CD14-positive monocyte (primary cell): ENCODE measurements at regions not wholly inside any gene's neighbourhood (a gene's known extent, or its start where the extent isn't known, plus 50 kb on each side); places are given as distances from the start of the nearest gene placed in this dataset.

Experiments used
- DNase-seq, 3 donors: peaks; one replicate each; pipeline ENCODE4 v3.0.0-alpha.2; 2011 to 2022
- H2AFZ ChIP-seq: 2 replicates; pipeline ENCODE4 v1.6.0; 2012; ENCODE audit warnings: mild to moderate bottlenecking, low read depth, low read length, inconsistent platforms; ENCODE audit not compliant: insufficient read depth, poor library complexity, severe bottlenecking
- H3K27ac ChIP-seq, 2 donors: 1 replicate in 1 of 2; 2 replicates in 1 of 2; pipeline ENCODE4 v1.5.1; 2012 to 2013; ENCODE audit warnings: low read length in 2 of 2, control low read depth in 1 of 2, inconsistent platforms in 1 of 2, low read depth in 1 of 2, mild to moderate bottlenecking in 1 of 2
- H3K27me3 ChIP-seq, 2 donors: one replicate each; pipeline versions ENCODE4 v1.6.0 to v1.6.1; 2011 to 2013; ENCODE audit warnings: low read length in 2 of 2; ENCODE audit not compliant: control insufficient read depth in 2 of 2, insufficient read depth in 2 of 2
- H3K36me3 ChIP-seq, 2 donors: replicated peaks in 1 of 2; 1 replicate in 1 of 2; 2 replicates in 1 of 2; pipeline versions ENCODE4 v1.5.1 to v1.6.1; 2012 to 2013; ENCODE audit warnings: low read length in 2 of 2, control low read depth in 1 of 2, inconsistent platforms in 1 of 2, mild to moderate bottlenecking in 1 of 2; ENCODE audit not compliant: insufficient read depth in 2 of 2, control insufficient read depth in 1 of 2
- H3K4me1 ChIP-seq, 2 donors: 1 replicate in 1 of 2; 2 replicates in 1 of 2; pipeline versions ENCODE4 v1.5.1 to v1.6.1; 2012 to 2013; ENCODE audit warnings: low read length in 2 of 2, control low read depth in 1 of 2, inconsistent platforms in 1 of 2, mild to moderate bottlenecking in 1 of 2, moderate library complexity in 1 of 2; ENCODE audit not compliant: insufficient read depth in 2 of 2, control insufficient read depth in 1 of 2
- H3K4me2 ChIP-seq: replicated peaks from 2 replicates; pipeline ENCODE3; 2012; ENCODE audit warnings: low read length, moderate library complexity, mild to moderate bottlenecking; ENCODE audit not compliant: poor library complexity, severe bottlenecking; ENCODE audit errors: extremely low read depth
- H3K4me3 ChIP-seq, 3 experiments: fragments of 200-600 bp in 1 of 3; sonication (generic) in 1 of 3; replicated peaks in 1 of 3; 1 replicate in 2 of 3; 2 replicates in 1 of 3; pipeline ENCODE4 v1.5.1; 2011 to 2013; ENCODE audit warnings: low read length in 3 of 3, mild to moderate bottlenecking in 3 of 3, control low read depth in 2 of 3, low read depth in 2 of 3, inconsistent platforms in 1 of 3, moderate library complexity in 1 of 3
- H3K79me2 ChIP-seq: 2 replicates; pipeline ENCODE4 v1.6.0; 2012; ENCODE audit warnings: mild to moderate bottlenecking, control low read depth, inconsistent platforms, low read length, moderate library complexity; ENCODE audit not compliant: insufficient read depth
- H3K9ac ChIP-seq: 2 replicates; pipeline ENCODE4 v1.6.0; 2017; ENCODE audit warnings: low read length, mild to moderate bottlenecking; ENCODE audit not compliant: insufficient read depth, poor library complexity, severe bottlenecking
- H3K9me3 ChIP-seq, 2 donors: replicated peaks in 1 of 2; 1 replicate in 1 of 2; 2 replicates in 1 of 2; pipeline versions ENCODE4 v1.5.1 to v1.6.1; 2012 to 2013; ENCODE audit warnings: low read length in 2 of 2, control low read depth in 1 of 2; ENCODE audit not compliant: control insufficient read depth in 1 of 2, insufficient read depth in 1 of 2
- H4K20me1 ChIP-seq: 2 replicates; pipeline ENCODE4 v1.6.0; 2012; ENCODE audit warnings: mild to moderate bottlenecking, low read length, control low read depth, moderate library complexity; ENCODE audit not compliant: insufficient read depth
- H3K27ac Mint-ChIP-seq, 7 donors: one replicate each; pipeline ENCODE4 v1.8.0; 2020; ENCODE audit warnings: mild to moderate bottlenecking in 7 of 7, mixed read lengths in 7 of 7, moderate library complexity in 6 of 7, inconsistent platforms in 2 of 7
- H3K27me3 Mint-ChIP-seq, 3 donors: one replicate each; pipeline ENCODE4 v1.8.0; 2021 to 2022; ENCODE audit warnings: low read depth in 3 of 3, mild to moderate bottlenecking in 3 of 3, mixed read lengths in 3 of 3, moderate library complexity in 3 of 3, inconsistent platforms in 1 of 3
- H3K36me3 Mint-ChIP-seq, 2 donors: one replicate each; pipeline ENCODE4 v1.8.0; 2020; ENCODE audit warnings: mixed read lengths in 2 of 2, inconsistent platforms in 1 of 2, mild to moderate bottlenecking in 1 of 2
- H3K4me1 Mint-ChIP-seq: one replicate; pipeline ENCODE4 v1.8.0; 2020; ENCODE audit warnings: mild to moderate bottlenecking, mixed read lengths
- H3K4me3 Mint-ChIP-seq, 2 donors: one replicate each; pipeline ENCODE4 v1.8.0; 2020; ENCODE audit warnings: mild to moderate bottlenecking in 2 of 2, mixed read lengths in 2 of 2, moderate library complexity in 1 of 2
- H3K9me3 Mint-ChIP-seq, 7 donors: one replicate each; pipeline ENCODE4 v1.8.0; 2020 to 2022; ENCODE audit warnings: mixed read lengths in 7 of 7, mild to moderate bottlenecking in 6 of 7, moderate library complexity in 6 of 7, inconsistent platforms in 2 of 7
- CTCF ChIP-seq: fragments of 200-600 bp; IDR thresholded peaks from one replicate; pipeline ENCODE4 v1.8.0; 2022; ENCODE audit warnings: antibody characterized with exemption, mild to moderate bottlenecking
- WGBS: methylation state at CpG from one replicate; pipeline ENCODE4 v1.1.5; 2013; ENCODE audit warnings: missing lambda C conversion rate; ENCODE audit not compliant: insufficient coverage; 5-methylcytosine and 5-hydroxymethylcytosine counted together
- intact Hi-C, 2 donors: fragments of 100-400 bp; cut with micrococcal nuclease; formaldehyde crosslinking; loops; one replicate each; pipeline versions ENCODE4 v1.15.0 to v1.15.1; 2023

DNA sequence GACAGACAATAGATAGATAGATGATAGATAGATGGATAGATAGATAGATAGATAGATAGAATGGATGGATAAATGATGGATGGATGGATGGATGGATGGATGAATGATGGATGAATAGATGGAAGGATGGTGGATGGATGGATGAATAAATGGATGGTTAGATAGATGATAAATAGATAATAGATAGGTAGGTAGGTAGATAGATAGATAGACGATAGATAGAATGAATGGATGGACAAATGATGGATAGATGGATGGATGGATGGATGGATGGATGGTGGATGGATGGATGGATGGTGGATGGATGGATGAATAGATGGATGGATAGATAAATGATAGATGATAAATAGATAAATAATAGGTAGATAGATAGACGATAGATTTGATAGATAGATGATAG is 287.4 kb downstream of the CRLF2 start:
- Histone ChIP-seq H4K20me1 (no peaks in the 10 kb centered on the region), H3K9ac (no peak overlapping the region), H3K27me3 (no peaks in the 10 kb centered on the region), H3K79me2 (no peaks in the 10 kb centered on the region), H3K36me3 (no peaks in the 10 kb centered on the region), H3K9me3 (no peaks in the 10 kb centered on the region), H3K27ac (no peak overlapping the region), H3K4me3 (no peak overlapping the region), H3K4me2 (no peak overlapping the region), H3K4me1 (peaks cover 3 to 6% of the 10 kb centered on the region in 2 donors), H2AFZ (no peak overlapping the region)
- intact Hi-C loops: no loop called here
- Mint-ChIP-seq H3K4me1 (peaks cover 2% of the 10 kb centered on the region), H3K27me3 (peaks cover 3 to 8% (median 7%) of the 10 kb centered on the region in 3 donors), H3K4me3 (no peak overlapping the region), H3K9me3 (peaks cover 0 to 6% (median under 1%) of the 10 kb centered on the region in 7 donors), H3K27ac (no peak overlapping the region), H3K36me3 (no peaks in the 10 kb centered on the region)
- 65% methylated on average over 2 of the region's 2 CpGs for WGBS
- no peak for DNase-seq
- no peak for TF ChIP-seq CTCF

DNA sequence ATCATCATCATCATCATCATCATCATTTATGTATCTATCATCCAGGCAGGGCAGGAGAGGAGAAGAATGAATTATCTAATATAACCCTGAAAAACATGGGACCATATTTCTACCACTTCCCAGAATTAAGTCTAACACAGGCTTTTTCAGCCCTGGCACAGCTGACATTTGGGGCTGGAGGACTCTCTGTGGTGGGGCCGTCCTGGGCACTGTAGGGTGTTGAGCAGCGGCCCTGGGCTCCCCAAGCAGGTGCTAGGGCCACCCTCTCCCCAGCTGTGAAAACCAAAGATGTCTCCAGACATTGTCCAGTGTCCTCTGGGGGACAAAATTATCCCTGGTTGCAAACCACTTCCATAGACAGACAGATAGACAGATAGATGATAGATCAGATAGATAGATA is 288.4 kb downstream of the CRLF2 start:
- WGBS: 67% methylated on average over 2 of the region's 2 CpGs
- Histone ChIP-seq H3K9me3 (no peaks in the 10 kb centered on the region), H2AFZ (no peak overlapping the region), H3K27ac (no peak overlapping the region), H3K4me3 (no peak overlapping the region), H3K79me2 (no peaks in the 10 kb centered on the region), H3K4me2 (no peak overlapping the region), H4K20me1 (no peaks in the 10 kb centered on the region), H3K27me3 (no peaks in the 10 kb centered on the region), H3K9ac (no peak overlapping the region), H3K4me1 (peaks cover 3 to 6% of the 10 kb centered on the region in 2 donors), H3K36me3 (no peaks in the 10 kb centered on the region)
- H3K36me3 Mint-ChIP-seq: no peaks in the 10 kb centered on the region
- intact Hi-C loops: no loop called here
- H3K27me3 Mint-ChIP-seq: peaks cover 3 to 8% (median 5%) of the 10 kb centered on the region in 3 donors
- no peak for TF ChIP-seq CTCF
- no peak overlapping the region for H3K27ac Mint-ChIP-seq
- DNase-seq: no peak
- H3K9me3 Mint-ChIP-seq: peaks cover 0 to 3% (median 0%) of the 10 kb centered on the region in 7 donors
- H3K4me3 Mint-ChIP-seq: no peak overlapping the region
- H3K4me1 Mint-ChIP-seq: no peaks in the 10 kb centered on the region
